Kidney epithelial cell (primary cell): ENCODE measurements at regions not wholly inside any gene's neighbourhood (a gene's known extent, or its start where the extent isn't known, plus 50 kb on each side); places are given as distances from the start of the nearest gene placed in this dataset.

Experiments used
- DNase-seq: peaks from one replicate; pipeline ENCODE4 v3.0.0-alpha.2; 2010; ENCODE audit warnings: low read depth
- H3K27me3 ChIP-seq: 2 replicates; pipeline ENCODE4 v1.6.0; 2011; ENCODE audit warnings: low read length; ENCODE audit not compliant: control insufficient read depth, insufficient read depth
- H3K36me3 ChIP-seq: 2 replicates; pipeline ENCODE4 v1.5.1; 2011; ENCODE audit warnings: low read length; ENCODE audit not compliant: control insufficient read depth, insufficient read depth
- H3K4me3 ChIP-seq: 2 replicates; pipeline ENCODE4 v1.5.1; 2011; ENCODE audit warnings: low read depth, mild to moderate bottlenecking, control low read depth, low read length
- CTCF ChIP-seq: IDR thresholded peaks from 2 replicates; pipeline ENCODE4 v1.5.1; 2011; ENCODE audit warnings: mild to moderate bottlenecking, moderate library complexity, low read length, control low read depth, inconsistent platforms; ENCODE audit not compliant: insufficient read depth, poor library complexity, severe bottlenecking

DNA sequence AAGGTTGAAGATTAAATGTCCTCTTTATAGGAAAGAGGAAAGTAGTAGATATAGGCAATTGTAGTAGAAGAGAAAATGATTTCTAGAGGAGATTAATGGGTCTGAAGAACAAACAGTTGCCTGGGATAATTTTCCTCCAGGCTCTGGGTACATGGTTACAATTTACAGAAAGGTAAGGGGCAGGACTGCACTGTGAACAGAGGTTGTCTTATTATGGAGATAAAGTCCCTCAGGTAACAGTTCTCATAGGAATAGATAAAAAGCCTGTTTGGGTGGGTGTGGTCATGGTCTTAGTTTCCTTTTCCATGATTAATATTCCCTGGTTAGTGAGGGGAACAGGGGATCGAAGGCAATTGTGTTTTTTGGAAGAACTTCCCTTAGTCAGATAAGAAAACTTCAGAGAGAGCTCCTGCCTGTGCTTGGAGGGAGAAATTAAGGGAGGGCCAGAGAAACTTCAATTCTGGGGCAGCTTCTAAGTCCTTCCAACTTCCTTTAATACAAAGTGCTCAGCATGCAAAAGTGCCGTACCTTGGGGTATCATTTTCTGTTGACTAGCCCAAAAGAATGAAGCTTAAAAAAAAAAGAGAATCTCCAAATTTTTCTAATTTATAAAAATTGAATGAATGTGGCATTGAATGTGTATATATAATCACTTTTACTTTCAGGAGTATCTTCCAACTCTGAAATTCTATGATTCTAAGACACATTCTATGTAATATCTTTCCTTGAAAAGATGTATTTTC lies 295.4 kb upstream of the USP25 start:
- Histone ChIP-seq H3K36me3 (no peaks in the 10 kb centered on the region), H3K27me3 (no peaks in the 10 kb centered on the region), H3K4me3 (no peak overlapping the region)
- DNase-seq, result no peak
- no peak for TF ChIP-seq CTCF

- H3K27me3 ChIP-seq, result no peaks in the 10 kb centered on the region
- no peaks in the 10 kb centered on the region for H3K36me3 ChIP-seq
- DNase-seq, result no peak
- no peak overlapping the region for H3K4me3 ChIP-seq
- TF ChIP-seq CTCF, result no peak
Observed at GRCh38 chr21:15436031-15436430, 293.8 kb upstream of the USP25 start.

GRCh38 chr21:15437883-15438282 lies 291.9 kb upstream of the USP25 start:
- Histone ChIP-seq H3K27me3 (no peaks in the 10 kb centered on the region), H3K36me3 (no peaks in the 10 kb centered on the region), H3K4me3 (no peak overlapping the region)
- no peak for TF ChIP-seq CTCF
- DNase-seq, result peak; percentile 56

- TF ChIP-seq CTCF, result no peak
- H3K27me3 ChIP-seq, result no peaks in the 10 kb centered on the region
- no peaks in the 10 kb centered on the region for H3K36me3 ChIP-seq
- no peak for DNase-seq
- no peak overlapping the region for H3K4me3 ChIP-seq
Observed at GRCh38 chr21:15439726-15440125, 290.1 kb upstream of the USP25 start.

DNA sequence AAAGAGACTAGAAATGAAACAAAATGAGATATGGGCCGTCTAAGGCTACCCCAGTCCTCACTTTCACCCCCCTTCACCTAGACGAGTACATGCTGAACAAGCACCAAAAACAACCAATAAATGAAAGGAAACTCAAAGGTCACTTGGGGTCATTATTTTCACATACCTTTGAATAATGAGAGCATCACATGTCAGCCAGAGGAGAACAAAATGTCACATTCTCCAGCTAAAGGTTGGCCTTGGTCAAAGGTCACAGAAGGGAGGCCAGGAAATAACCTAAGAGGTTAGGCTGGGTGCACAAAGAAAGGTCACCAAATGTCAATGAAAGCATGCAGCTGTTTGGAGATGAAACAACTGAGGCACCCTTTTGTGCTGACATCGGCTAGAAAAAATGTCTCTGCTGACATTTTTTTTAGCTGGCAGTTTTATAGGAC lies 288.7 kb upstream of the USP25 start:
- H3K27me3 ChIP-seq, result no peaks in the 10 kb centered on the region
- no peak for DNase-seq
- H3K4me3 ChIP-seq, result no peak overlapping the region
- no peak for TF ChIP-seq CTCF
- no peaks in the 10 kb centered on the region for H3K36me3 ChIP-seq

GRCh38 chr21:15441992-15442391 lies 287.8 kb upstream of the USP25 start:
- no peak for TF ChIP-seq CTCF
- no peak for DNase-seq
- Histone ChIP-seq H3K4me3 (no peak overlapping the region), H3K36me3 (no peaks in the 10 kb centered on the region), H3K27me3 (no peaks in the 10 kb centered on the region)
